ENCODE measurements at regions not wholly inside any gene's neighbourhood (a gene's known extent, or its start where the extent isn't known, plus 50 kb on each side); places are given as distances from the start of the nearest gene placed in this dataset.

- Histone ChIP-seq H3K9me3 (replicated peaks in 1 of 2; ENCODE audit: control insufficient read depth in 1 of 2, insufficient read depth in 1 of 2, low read length in 2 of 2) (peaks cover 4 to 14% of the 10 kb centered on the region in 2 donors), H3K79me2 (ENCODE audit: insufficient read depth, low read length) (no peaks in the 10 kb centered on the region), H3K27me3 (ENCODE audit: control insufficient read depth in 2 of 2, insufficient read depth in 2 of 2, low read length in 2 of 2) (no peaks in the 10 kb centered on the region), H4K20me1 (ENCODE audit: insufficient read depth, low read length) (no peaks in the 10 kb centered on the region), H2AFZ (ENCODE audit: insufficient read depth, low read depth, low read length, poor library complexity, severe bottlenecking) (no peak overlapping the region), H3K9ac (ENCODE audit: insufficient read depth, low read length, poor library complexity, severe bottlenecking) (no peak overlapping the region), H3K4me2 (replicated peaks; ENCODE audit: extremely low read depth, low read length, poor library complexity, severe bottlenecking) (no peak overlapping the region), H3K27ac (ENCODE audit: low read depth in 1 of 2, low read length in 2 of 2) (no peak overlapping the region), H3K4me1 (ENCODE audit: control insufficient read depth in 1 of 2, insufficient read depth in 2 of 2, low read length in 2 of 2) (no peaks in the 10 kb centered on the region), H3K4me3 (replicated peaks in 1 of 3; ENCODE audit: low read depth in 2 of 3, low read length in 3 of 3) (no peak overlapping the region), H3K36me3 (replicated peaks in 1 of 2; ENCODE audit: control insufficient read depth in 1 of 2, insufficient read depth in 2 of 2, low read length in 2 of 2) (no peaks in the 10 kb centered on the region)
- H3K36me3 Mint-ChIP-seq: no peaks in the 10 kb centered on the region
- intact Hi-C loops (cut with micrococcal nuclease): no loop called here
- no peak for DNase-seq
- H3K4me3 Mint-ChIP-seq: no peak overlapping the region
- H3K27me3 Mint-ChIP-seq (ENCODE audit: low read depth in 3 of 3): no peaks in the 10 kb centered on the region
- no peak for TF ChIP-seq CTCF (IDR thresholded peaks at IDR 0.05)
- H3K9me3 Mint-ChIP-seq: peaks cover 0 to 12% (median 4%) of the 10 kb centered on the region in 7 donors
- H3K4me1 Mint-ChIP-seq: no peaks in the 10 kb centered on the region
- no CpG with 5 or more reads among the region's 3 CpGs for WGBS (ENCODE audit: insufficient coverage)
- H3K27ac Mint-ChIP-seq: no peak overlapping the region
Observed at GRCh38 chr7:53684693-53685092, 649.3 kb downstream of the POM121L12 start.

GRCh38 chr7:53690411-53690810 lies 655.0 kb downstream of the POM121L12 start:
- 67% methylated on average over 1 of the region's 2 CpGs for WGBS (ENCODE audit: insufficient coverage)
- TF ChIP-seq CTCF (IDR thresholded peaks at IDR 0.05): no peak
- no peaks in the 10 kb centered on the region for H3K36me3 Mint-ChIP-seq
- Histone ChIP-seq H3K36me3 (replicated peaks in 1 of 2; ENCODE audit: control insufficient read depth in 1 of 2, insufficient read depth in 2 of 2, low read length in 2 of 2) (no peaks in the 10 kb centered on the region), H3K27me3 (ENCODE audit: control insufficient read depth in 2 of 2, insufficient read depth in 2 of 2, low read length in 2 of 2) (no peaks in the 10 kb centered on the region), H3K9me3 (replicated peaks in 1 of 2; ENCODE audit: control insufficient read depth in 1 of 2, insufficient read depth in 1 of 2, low read length in 2 of 2) (peaks cover 9 to 12% of the 10 kb centered on the region in 2 donors), H2AFZ (ENCODE audit: insufficient read depth, low read depth, low read length, poor library complexity, severe bottlenecking) (no peak overlapping the region), H3K4me3 (replicated peaks in 1 of 3; ENCODE audit: low read depth in 2 of 3, low read length in 3 of 3) (no peak overlapping the region), H4K20me1 (ENCODE audit: insufficient read depth, low read length) (no peaks in the 10 kb centered on the region), H3K9ac (ENCODE audit: insufficient read depth, low read length, poor library complexity, severe bottlenecking) (no peak overlapping the region), H3K4me1 (ENCODE audit: control insufficient read depth in 1 of 2, insufficient read depth in 2 of 2, low read length in 2 of 2) (no peaks in the 10 kb centered on the region), H3K4me2 (replicated peaks; ENCODE audit: extremely low read depth, low read length, poor library complexity, severe bottlenecking) (no peak overlapping the region), H3K27ac (ENCODE audit: low read depth in 1 of 2, low read length in 2 of 2) (no peak overlapping the region), H3K79me2 (ENCODE audit: insufficient read depth, low read length) (no peaks in the 10 kb centered on the region)
- intact Hi-C loops (cut with micrococcal nuclease): no loop called here
- H3K9me3 Mint-ChIP-seq: peaks cover 0 to 9% (median 4%) of the 10 kb centered on the region in 7 donors
- no peaks in the 10 kb centered on the region for H3K27me3 Mint-ChIP-seq (ENCODE audit: low read depth in 3 of 3)
- DNase-seq: no peak
- H3K4me1 Mint-ChIP-seq: no peaks in the 10 kb centered on the region
- no peak overlapping the region for H3K4me3 Mint-ChIP-seq
- no peak overlapping the region for H3K27ac Mint-ChIP-seq

All from CD14-positive monocyte (primary cell).